GM13976 (cell line): ENCODE measurements at regions not wholly inside any gene's neighbourhood (a gene's known extent, or its start where the extent isn't known, plus 50 kb on each side); places are given as distances from the start of the nearest gene placed in this dataset.

ENCODE experiments used
- DNase-seq: peaks from one replicate; pipeline ENCODE4 v3.0.0; 2012; ENCODE audit warnings: low spot score
- CTCF ChIP-seq: IDR thresholded peaks from 2 replicates; pipeline ENCODE4 v1.5.1; 2012; ENCODE audit warnings: borderline replicate concordance, mild to moderate bottlenecking; ENCODE audit not compliant: insufficient read depth; ENCODE audit errors: extremely low read depth, missing control alignments, control extremely low read depth
- in situ Hi-C: fragments of 300-500 bp; cut with MboI; formaldehyde crosslinking; loops from one replicate; pipeline ENCODE4 v1.12.0; 2022; ENCODE audit warnings: low sequenced_read_pairs, mixed read lengths, inconsistent platforms; ENCODE audit not compliant: unreplicated experiment

- in situ Hi-C loops = no loop called here
- DNase-seq = no peak
- no peak for TF ChIP-seq CTCF
These were observed 1110.9 kb downstream of the NLGN4X start for GRCh38 chrX:5117816-5118215.

- in situ Hi-C loops = no loop called here
- no peak for DNase-seq
- no peak for TF ChIP-seq CTCF
These were observed 1115.5 kb downstream of the NLGN4X start for GRCh38 chrX:5113128-5113527.

- DNase-seq = no peak
- in situ Hi-C loops = no loop called here
- no peak for TF ChIP-seq CTCF
These were observed 1128.7 kb downstream of the NLGN4X start for GRCh38 chrX:5100004-5100403.

GRCh38 chrX:5086388-5086787 lies 1142.3 kb downstream of the NLGN4X start:
- in situ Hi-C loops = no loop called here
- no peak for TF ChIP-seq CTCF
- DNase-seq = no peak

GRCh38 chrX:5084279-5084678 lies 1144.4 kb downstream of the NLGN4X start:
- in situ Hi-C loops = no loop called here
- no peak for TF ChIP-seq CTCF
- no peak for DNase-seq

- in situ Hi-C loops = no loop called here
- DNase-seq = no peak
- no peak for TF ChIP-seq CTCF
These were observed 1146.0 kb downstream of the NLGN4X start for GRCh38 chrX:5082705-5083104.

- in situ Hi-C loops = no loop called here
- no peak for TF ChIP-seq CTCF
- DNase-seq = no peak
These were observed 1147.9 kb downstream of the NLGN4X start for GRCh38 chrX:5080791-5081190.
